BJ (cell line): ENCODE measurements at regions not wholly inside any gene's neighbourhood (a gene's known extent, or its start where the extent isn't known, plus 50 kb on each side); places are given as distances from the start of the nearest gene placed in this dataset.

Source experiments
- CTCF ChIA-PET: fragments of 350-600 bp; formaldehyde crosslinking; extraction: SDS; loops from one replicate; lab custom pipeline; 2021; ENCODE audit warnings: antibody characterized with exemption, inconsistent platforms; lab: Yijun Ruan, JAX
- POLR2A ChIA-PET: fragments of 300-600 bp; sonication (Branson Sonifier 250); formaldehyde crosslinking; extraction: SDS; loops from one replicate; lab custom pipeline; 2021; ENCODE audit warnings: antibody characterized with exemption; lab: Charles Lee
- DNase-seq: peaks from one replicate; pipeline ENCODE4 v3.0.0-alpha.2; 2011; ENCODE audit warnings: low read depth
- H3K27me3 ChIP-seq: 2 replicates; pipeline ENCODE4 v1.6.0; 2011; ENCODE audit warnings: low read length; ENCODE audit not compliant: control insufficient read depth, insufficient read depth
- H3K36me3 ChIP-seq: 2 replicates; pipeline ENCODE4 v1.5.1; 2011; ENCODE audit warnings: low read length; ENCODE audit not compliant: control insufficient read depth, insufficient read depth
- H3K4me3 ChIP-seq: 2 replicates; pipeline ENCODE4 v1.5.1; 2011; ENCODE audit warnings: low read depth, mild to moderate bottlenecking, control low read depth, low read length
- CTCF ChIP-seq: IDR thresholded peaks from 2 replicates; pipeline ENCODE4 v1.5.1; 2011; ENCODE audit warnings: low read depth, mild to moderate bottlenecking, control low read depth, inconsistent platforms, low read length, moderate library complexity; ENCODE audit not compliant: insufficient read depth

GRCh38 chr2:129236601-129237000 is 742.9 kb upstream of the RAB6C start:
- CTCF ChIA-PET, result no interaction called here

DNA sequence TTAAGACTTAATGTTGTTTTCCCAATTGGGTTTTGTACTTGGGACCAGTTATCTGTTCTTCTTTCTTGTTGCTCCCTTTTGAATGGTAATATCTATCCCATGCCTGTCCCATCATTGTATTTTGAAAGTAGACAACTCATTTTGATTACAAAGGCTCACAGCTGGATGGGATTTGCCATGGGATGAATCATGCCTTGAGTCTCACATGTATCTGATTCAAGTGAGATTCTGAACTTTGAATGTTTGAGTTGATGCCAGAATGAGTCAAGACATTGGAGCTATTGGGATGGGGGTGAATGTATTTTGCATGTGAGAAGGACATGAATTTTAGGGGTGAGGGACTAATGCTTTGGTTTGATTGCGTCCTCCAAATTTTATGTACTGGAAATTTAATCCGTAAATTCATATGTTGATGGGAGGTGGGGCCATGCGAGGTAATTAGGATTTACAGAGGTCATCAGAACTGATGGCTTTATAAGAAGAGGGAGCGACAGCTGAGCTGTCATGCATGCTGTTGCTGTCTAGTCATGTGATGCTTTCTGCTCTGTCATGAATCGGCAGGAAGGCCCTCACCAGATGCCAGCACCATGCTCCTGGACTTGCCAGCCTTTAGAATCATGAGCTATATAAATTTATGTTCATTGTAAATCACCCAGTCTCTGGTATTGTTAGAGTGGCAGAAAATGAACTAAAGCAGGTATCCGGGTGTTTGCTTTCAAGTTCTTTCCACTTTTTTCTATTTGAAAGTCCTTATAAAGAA is 741.3 kb upstream of the RAB6C start:
- Histone ChIP-seq H3K4me3 (no peak overlapping the region), H3K36me3 (no peaks in the 10 kb centered on the region), H3K27me3 (no peaks in the 10 kb centered on the region)
- POLR2A ChIA-PET, result no interaction called here
- CTCF ChIA-PET, result no interaction called here
- no peak for TF ChIP-seq CTCF
- peak; percentile 37 for DNase-seq

More at GRCh38 chr2:129236601-129237000, 742.9 kb upstream of the RAB6C start:
- Histone ChIP-seq H3K27me3 (no peaks in the 10 kb centered on the region), H3K4me3 (no peak overlapping the region), H3K36me3 (no peaks in the 10 kb centered on the region)
- POLR2A ChIA-PET, result no interaction called here
- DNase-seq, result no peak
- TF ChIP-seq CTCF, result no peak

GRCh38 chr2:129239141-129239540 is 740.3 kb upstream of the RAB6C start:
- ChIA-PET CTCF (no interaction called here), POLR2A (no interaction called here)
- no peak for DNase-seq
- Histone ChIP-seq H3K36me3 (no peaks in the 10 kb centered on the region), H3K4me3 (no peak overlapping the region), H3K27me3 (no peaks in the 10 kb centered on the region)
- TF ChIP-seq CTCF, result no peak

- no peak for DNase-seq
- Histone ChIP-seq H3K27me3 (no peaks in the 10 kb centered on the region), H3K36me3 (no peaks in the 10 kb centered on the region), H3K4me3 (no peak overlapping the region)
- ChIA-PET CTCF (no interaction called here), POLR2A (no interaction called here)
- TF ChIP-seq CTCF, result no peak
These were observed 739.4 kb upstream of the RAB6C start for GRCh38 chr2:129240061-129240460.

DNA sequence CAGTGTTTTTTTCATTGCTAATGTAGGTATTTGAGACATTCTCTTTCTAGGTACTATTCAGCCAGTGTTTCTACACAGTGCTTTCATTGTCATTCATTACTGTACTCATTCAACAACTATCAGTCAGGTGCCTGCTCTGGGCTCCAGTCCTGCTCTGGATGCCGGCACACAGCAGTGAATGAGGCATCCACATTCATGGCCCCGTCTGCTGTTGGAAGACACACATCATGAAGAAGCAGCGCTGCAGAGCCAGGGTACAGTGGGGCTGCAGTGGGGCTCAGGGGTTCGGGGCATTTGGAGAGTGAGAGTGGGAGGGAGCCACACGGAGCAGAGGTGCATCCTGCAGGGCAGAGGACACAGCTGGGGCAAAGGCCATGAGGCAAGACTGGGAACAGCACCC is 737.2 kb upstream of the RAB6C start:
- H3K4me3 ChIP-seq, result no peak overlapping the region
- no peaks in the 10 kb centered on the region for H3K27me3 ChIP-seq
- ChIA-PET POLR2A (no interaction called here), CTCF (no interaction called here)
- TF ChIP-seq CTCF, result no peak
- no peaks in the 10 kb centered on the region for H3K36me3 ChIP-seq
- DNase-seq, result no peak
